Activated CD4-positive, alpha-beta T cell treated with anti-CD3 and anti-CD28 coated beads, Interleukin-2, amount 10 ng/mL, durations not matched to agents 7 days and 5 days (primary cell): ENCODE measurements at regions not wholly inside any gene's neighbourhood (a gene's known extent, or its start where the extent isn't known, plus 50 kb on each side); places are given as distances from the start of the nearest gene placed in this dataset.
"Not testable (repeated sequence)": the region's sequence is repeated elsewhere in the genome, so short reads cannot be mapped to it uniquely, and the experiment has no call there.

ENCODE experiments used
- CTCF ChIA-PET: fragments of 350-600 bp; sonication (Branson Sonifier 250); formaldehyde crosslinking; loops from one replicate; lab custom pipeline; 2021; ENCODE audit warnings: antibody characterized with exemption; lab: Charles Lee
- POLR2A ChIA-PET: fragments of 350-600 bp; sonication (Branson Sonifier 250); formaldehyde crosslinking; loops from one replicate; lab custom pipeline; 2021; ENCODE audit warnings: antibody characterized with exemption; lab: Charles Lee
- DNase-seq: peaks from one replicate; pipeline ENCODE4 v3.0.0-alpha.2; 2020
- H3K27ac Mint-ChIP-seq: one replicate; pipeline ENCODE4 v1.8.0; 2021; ENCODE audit warnings: mild to moderate bottlenecking, moderate library complexity, mixed read lengths
- H3K27me3 Mint-ChIP-seq: one replicate; pipeline ENCODE4 v1.8.0; 2021; ENCODE audit warnings: mixed read lengths
- H3K36me3 Mint-ChIP-seq: one replicate; pipeline ENCODE4 v1.8.0; 2021; ENCODE audit warnings: low read depth, mixed read lengths
- H3K4me1 Mint-ChIP-seq: one replicate; pipeline ENCODE4 v1.8.0; 2021; ENCODE audit warnings: mixed read lengths
- H3K4me3 Mint-ChIP-seq: one replicate; pipeline ENCODE4 v1.8.0; 2021; ENCODE audit warnings: mild to moderate bottlenecking, moderate library complexity, mixed read lengths
- H3K9me3 Mint-ChIP-seq: one replicate; pipeline ENCODE4 v1.8.0; 2021; ENCODE audit warnings: mixed read lengths

GRCh38 chr14:40371011-40371410 is 938.8 kb upstream of the FBXO33 start:
- Mint-ChIP-seq H3K4me1 (no peaks in the 10 kb centered on the region), H3K4me3 (no peak overlapping the region), H3K27me3 (no peaks in the 10 kb centered on the region), H3K27ac (no peak overlapping the region), H3K36me3 (no peaks in the 10 kb centered on the region), H3K9me3 (peaks cover 2% of the 10 kb centered on the region)
- ChIA-PET POLR2A (no interaction called here), CTCF (no interaction called here)
- no peak for DNase-seq

- Mint-ChIP-seq H3K27ac (no peak overlapping the region), H3K27me3 (no peaks in the 10 kb centered on the region), H3K4me1 (no peaks in the 10 kb centered on the region), H3K9me3 (no peaks in the 10 kb centered on the region), H3K36me3 (no peaks in the 10 kb centered on the region), H3K4me3 (no peak overlapping the region)
- ChIA-PET CTCF (no interaction called here), POLR2A (no interaction called here)
- no peak for DNase-seq
Measured at GRCh38 chr14:40368314-40368713, 936.1 kb upstream of the FBXO33 start.

GRCh38 chr14:40367717-40368116 is 935.5 kb upstream of the FBXO33 start:
- ChIA-PET CTCF (no interaction called here), POLR2A (no interaction called here)
- H3K9me3 Mint-ChIP-seq: no peaks in the 10 kb centered on the region
- H3K36me3 Mint-ChIP-seq: no peaks in the 10 kb centered on the region
- H3K27ac Mint-ChIP-seq: no peak overlapping the region
- no peak for DNase-seq
- no peaks in the 10 kb centered on the region for H3K27me3 Mint-ChIP-seq
- no peak overlapping the region for H3K4me3 Mint-ChIP-seq
- H3K4me1 Mint-ChIP-seq: no peaks in the 10 kb centered on the region

GRCh38 chr14:40365305-40365704 is 933.1 kb upstream of the FBXO33 start:
- POLR2A ChIA-PET: no interaction called here

GRCh38 chr14:40362856-40363255 is 930.6 kb upstream of the FBXO33 start:
- no peak for DNase-seq
- no peak overlapping the region for H3K27ac Mint-ChIP-seq
- H3K4me1 Mint-ChIP-seq: no peaks in the 10 kb centered on the region
- H3K27me3 Mint-ChIP-seq: no peaks in the 10 kb centered on the region
- H3K9me3 Mint-ChIP-seq: peaks cover 5% of the 10 kb centered on the region
- CTCF ChIA-PET: no interaction called here
- no peak overlapping the region for H3K4me3 Mint-ChIP-seq
- H3K36me3 Mint-ChIP-seq: no peaks in the 10 kb centered on the region
- POLR2A ChIA-PET: no interaction called here

More at GRCh38 chr14:40365305-40365704, 933.1 kb upstream of the FBXO33 start:
- peaks cover 2% of the 10 kb centered on the region for H3K9me3 Mint-ChIP-seq
- no peaks in the 10 kb centered on the region for H3K27me3 Mint-ChIP-seq
- CTCF ChIA-PET: no interaction called here
- no peaks in the 10 kb centered on the region for H3K36me3 Mint-ChIP-seq
- no peak overlapping the region for H3K27ac Mint-ChIP-seq
- no peak for DNase-seq
- no peaks in the 10 kb centered on the region for H3K4me1 Mint-ChIP-seq
- H3K4me3 Mint-ChIP-seq: no peak overlapping the region

GRCh38 chr14:40354754-40355153 is 922.5 kb upstream of the FBXO33 start:
- no peak for DNase-seq
- H3K36me3 Mint-ChIP-seq: no peaks in the 10 kb centered on the region
- H3K4me1 Mint-ChIP-seq: no peaks in the 10 kb centered on the region
- POLR2A ChIA-PET: no interaction called here
- no peak overlapping the region for H3K4me3 Mint-ChIP-seq
- H3K27ac Mint-ChIP-seq: no peak overlapping the region
- H3K27me3 Mint-ChIP-seq: no peaks in the 10 kb centered on the region
- H3K9me3 Mint-ChIP-seq: peaks cover 3% of the 10 kb centered on the region
- CTCF ChIA-PET: no interaction called here

- H3K27ac Mint-ChIP-seq, CTCF ChIA-PET, H3K4me1 Mint-ChIP-seq, H3K4me3 Mint-ChIP-seq, H3K9me3 Mint-ChIP-seq, H3K36me3 Mint-ChIP-seq, POLR2A ChIA-PET, DNase-seq, H3K27me3 Mint-ChIP-seq: not testable (repeated sequence)
Measured at GRCh38 chr14:40348104-40348503, 915.9 kb upstream of the FBXO33 start.

GRCh38 chr14:40347675-40348074 is 915.4 kb upstream of the FBXO33 start:
- Mint-ChIP-seq H3K27me3 (no peaks in the 10 kb centered on the region), H3K36me3 (no peaks in the 10 kb centered on the region), H3K27ac (no peak overlapping the region), H3K4me1 (no peaks in the 10 kb centered on the region), H3K9me3 (peaks cover 2% of the 10 kb centered on the region), H3K4me3 (no peak overlapping the region)
- ChIA-PET CTCF (no interaction called here), POLR2A (no interaction called here)
- no peak for DNase-seq

GRCh38 chr14:40346275-40346674 is 914.0 kb upstream of the FBXO33 start:
- DNase-seq: no peak
- Mint-ChIP-seq H3K4me3 (no peak overlapping the region), H3K36me3 (no peaks in the 10 kb centered on the region), H3K9me3 (peaks cover 3% of the 10 kb centered on the region), H3K27me3 (no peaks in the 10 kb centered on the region), H3K27ac (no peak overlapping the region), H3K4me1 (no peaks in the 10 kb centered on the region)
- ChIA-PET POLR2A (no interaction called here), CTCF (interaction anchor here (0.6 kb wide), 1 partner anchor 50 kb away, joined by 3 read pairs; no protein-coding TSS in a partner anchor)

- ChIA-PET POLR2A (no interaction called here), CTCF (no interaction called here)
- no peak for DNase-seq
- Mint-ChIP-seq H3K4me1 (no peaks in the 10 kb centered on the region), H3K27ac (no peak overlapping the region), H3K36me3 (no peaks in the 10 kb centered on the region), H3K9me3 (peaks cover 3% of the 10 kb centered on the region), H3K4me3 (no peak overlapping the region), H3K27me3 (no peaks in the 10 kb centered on the region)
Measured at GRCh38 chr14:40345334-40345733, 913.1 kb upstream of the FBXO33 start.

- DNase-seq: no peak
- Mint-ChIP-seq H3K4me3 (no peak overlapping the region), H3K9me3 (peaks cover 8% of the 10 kb centered on the region), H3K36me3 (no peaks in the 10 kb centered on the region), H3K27ac (no peak overlapping the region), H3K27me3 (no peaks in the 10 kb centered on the region), H3K4me1 (no peaks in the 10 kb centered on the region)
- ChIA-PET POLR2A (no interaction called here), CTCF (no interaction called here)
Measured at GRCh38 chr14:40340708-40341107, 908.5 kb upstream of the FBXO33 start.

GRCh38 chr14:40336846-40337245 is 904.6 kb upstream of the FBXO33 start:
- ChIA-PET POLR2A (no interaction called here), CTCF (no interaction called here)
- Mint-ChIP-seq H3K4me1 (no peaks in the 10 kb centered on the region), H3K36me3 (no peaks in the 10 kb centered on the region), H3K27ac (no peak overlapping the region), H3K27me3 (no peaks in the 10 kb centered on the region), H3K9me3 (peaks cover 13% of the 10 kb centered on the region), H3K4me3 (no peak overlapping the region)
- no peak for DNase-seq

GRCh38 chr14:40326519-40326918 is 894.3 kb upstream of the FBXO33 start:
- H3K27me3 Mint-ChIP-seq, POLR2A ChIA-PET, H3K4me1 Mint-ChIP-seq, CTCF ChIA-PET, H3K4me3 Mint-ChIP-seq, DNase-seq, H3K27ac Mint-ChIP-seq, H3K9me3 Mint-ChIP-seq, H3K36me3 Mint-ChIP-seq: not testable (repeated sequence)

GRCh38 chr14:40318211-40318719 is 886.0 kb upstream of the FBXO33 start:
- Mint-ChIP-seq H3K36me3 (no peaks in the 10 kb centered on the region), H3K4me3 (no peak overlapping the region), H3K27ac (no peak overlapping the region), H3K9me3 (no peaks in the 10 kb centered on the region), H3K4me1 (no peaks in the 10 kb centered on the region), H3K27me3 (no peaks in the 10 kb centered on the region)
- DNase-seq: no peak
- ChIA-PET POLR2A (no interaction called here), CTCF (no interaction called here)
